Left renal pelvis (tissue), 4 donors: ENCODE measurements at regions not wholly inside any gene's neighbourhood (a gene's known extent, or its start where the extent isn't known, plus 50 kb on each side); places are given as distances from the start of the nearest gene placed in this dataset.
"Not testable (repeated sequence)": the region's sequence is repeated elsewhere in the genome, so short reads cannot be mapped to it uniquely, and the experiment has no call there.

Experiments
- DNase-seq, 4 donors: peaks; one replicate each; pipeline ENCODE4 v3.0.0-alpha.2; 2013; ENCODE audit warnings: low read depth in 4 of 4, low spot score in 3 of 4

DNA sequence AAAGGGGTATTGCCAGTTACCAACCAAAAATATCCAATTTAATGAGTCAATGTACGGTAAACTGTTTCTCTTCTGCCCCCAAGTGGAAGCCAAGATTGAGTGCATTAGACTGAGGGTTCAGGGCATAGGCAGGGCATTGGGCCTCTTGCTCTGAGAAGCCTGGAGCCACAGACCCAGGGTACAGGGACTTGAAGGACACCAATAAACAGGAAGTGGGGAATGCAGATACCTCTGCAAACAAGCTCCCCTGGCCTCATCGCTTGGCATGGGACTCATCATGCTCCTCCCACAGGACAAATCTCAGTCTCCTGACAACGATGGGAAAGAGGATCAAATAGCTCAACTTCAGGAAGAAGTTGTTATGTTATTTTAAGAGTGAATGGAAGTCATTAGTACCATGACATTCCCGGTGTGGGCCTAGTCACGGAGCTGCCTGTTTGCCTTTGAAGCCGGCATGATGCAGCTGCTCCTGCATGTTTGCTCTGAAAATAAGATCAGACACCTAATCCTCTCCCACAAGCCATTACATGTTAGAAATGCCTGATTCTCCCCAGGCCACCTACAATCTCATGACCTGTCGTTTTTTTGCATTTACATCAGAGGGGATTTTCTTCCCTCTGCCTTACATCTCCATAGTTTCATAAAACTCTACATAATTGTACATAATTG lies 224.2 kb downstream of the RCHY1 start:
- peak in 2 of 4 donors; percentile 12 to 39 for DNase-seq

DNA sequence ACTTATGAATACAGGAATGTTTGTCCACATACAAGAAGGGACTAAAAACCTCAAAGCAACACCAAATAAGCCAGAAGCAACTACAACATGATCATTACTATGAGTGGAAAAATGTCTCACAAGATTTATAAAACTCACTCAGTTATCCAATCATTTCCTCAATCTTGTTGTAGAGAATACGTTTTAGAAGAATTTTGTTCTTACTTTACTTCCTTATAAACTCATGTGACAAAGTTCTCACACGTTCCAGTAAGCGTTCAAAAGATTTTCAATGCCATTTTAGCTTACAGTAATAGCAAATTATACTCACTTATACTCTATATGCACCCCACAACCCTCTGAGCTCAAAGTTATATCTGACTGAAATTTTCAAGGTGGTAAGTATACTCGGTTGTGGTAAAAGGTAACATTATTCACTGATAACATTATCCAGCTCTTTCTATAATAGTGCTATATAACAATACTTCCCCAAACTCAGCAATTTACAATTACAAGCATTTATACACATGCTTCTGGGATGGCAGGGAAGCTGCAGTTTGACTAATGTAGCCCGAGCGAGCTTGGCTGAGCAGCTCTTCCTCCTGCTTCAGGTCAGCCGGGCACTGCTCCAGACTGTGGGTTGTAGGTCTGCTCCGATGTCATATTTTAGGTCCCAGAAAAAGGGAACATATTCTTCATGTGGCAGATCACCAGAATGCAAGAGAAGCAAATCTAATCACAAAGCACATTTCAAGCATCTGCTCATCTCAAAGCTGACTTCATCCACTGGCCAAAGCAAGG lies 226.3 kb downstream of the RCHY1 start:
- no peak for DNase-seq

DNA sequence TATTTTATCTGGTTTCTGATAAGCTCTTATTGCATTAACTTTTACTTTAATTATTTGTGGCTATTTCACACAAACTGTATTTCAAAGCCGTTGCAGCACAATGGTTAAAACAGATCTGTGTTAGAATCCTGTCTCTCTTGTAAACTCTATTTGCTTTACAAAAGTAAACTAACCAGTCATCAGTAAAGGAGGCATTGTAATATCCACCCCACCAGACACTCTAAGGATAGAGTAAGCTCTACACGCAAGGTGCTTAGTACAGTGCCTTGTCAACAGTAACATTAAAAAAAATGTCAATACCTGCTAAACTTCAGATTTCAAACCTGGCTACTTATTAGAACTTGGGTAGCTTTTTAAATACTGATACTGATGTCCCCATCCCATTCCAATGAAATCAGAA lies 228.4 kb downstream of the RCHY1 start:
- DNase-seq = no peak

DNA sequence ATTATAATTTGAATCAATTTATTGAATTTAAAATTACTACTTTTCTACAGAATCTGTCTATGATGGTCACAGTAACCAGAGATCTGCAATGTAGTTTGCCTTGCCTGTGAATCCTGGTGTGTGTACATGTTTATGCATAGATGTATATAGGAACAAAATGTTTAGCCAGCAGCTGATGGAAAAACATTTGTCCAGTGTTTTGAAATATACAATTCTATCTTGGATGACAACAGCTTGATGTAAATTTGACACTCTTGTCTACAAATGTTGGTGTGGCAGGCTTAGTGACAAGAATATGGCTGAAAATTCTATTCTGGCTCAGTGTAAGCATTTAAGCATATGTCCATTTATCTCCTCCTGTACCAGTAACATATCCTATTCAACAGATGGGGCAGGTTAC lies 229.4 kb downstream of the RCHY1 start:
- DNase-seq = no peak

DNA sequence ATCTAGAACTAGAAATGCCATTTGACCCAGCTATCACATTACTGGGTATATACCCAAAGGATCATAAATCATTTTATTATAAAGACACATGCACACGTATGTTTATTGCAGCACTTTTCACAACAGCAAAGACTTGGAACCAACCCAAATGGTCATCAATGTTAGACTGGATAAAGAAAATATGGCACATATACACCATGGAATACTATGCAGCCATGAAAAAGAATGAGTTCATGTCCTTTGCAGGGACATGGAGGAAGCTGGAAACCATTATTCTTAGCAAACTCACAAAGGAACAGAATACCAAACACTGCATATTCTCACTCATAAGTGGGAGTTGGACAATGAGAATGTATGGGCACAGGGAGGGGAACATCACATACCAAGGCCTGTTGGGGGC lies 233.7 kb downstream of the RCHY1 start:
- not testable (repeated sequence) for DNase-seq

DNA sequence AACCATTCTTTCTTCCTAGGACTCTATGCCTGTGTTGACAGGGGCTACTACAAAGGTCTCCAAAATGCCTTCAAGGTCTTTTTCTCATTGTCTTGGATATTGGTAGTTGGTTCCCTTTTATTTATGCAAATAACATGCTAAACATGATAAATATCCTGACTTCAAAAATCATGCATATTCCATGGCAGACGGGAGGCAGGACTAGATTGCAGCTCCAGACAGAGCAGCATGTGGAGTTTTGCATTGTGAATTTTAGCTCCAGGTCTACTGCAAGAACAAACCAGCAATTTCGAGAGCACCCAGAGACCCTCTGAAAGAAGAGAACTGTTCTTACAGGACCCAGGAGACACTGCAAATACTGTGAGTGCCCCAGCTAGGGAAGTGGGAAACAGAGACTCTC lies 254.9 kb downstream of the RCHY1 start:
- no peak for DNase-seq

DNA sequence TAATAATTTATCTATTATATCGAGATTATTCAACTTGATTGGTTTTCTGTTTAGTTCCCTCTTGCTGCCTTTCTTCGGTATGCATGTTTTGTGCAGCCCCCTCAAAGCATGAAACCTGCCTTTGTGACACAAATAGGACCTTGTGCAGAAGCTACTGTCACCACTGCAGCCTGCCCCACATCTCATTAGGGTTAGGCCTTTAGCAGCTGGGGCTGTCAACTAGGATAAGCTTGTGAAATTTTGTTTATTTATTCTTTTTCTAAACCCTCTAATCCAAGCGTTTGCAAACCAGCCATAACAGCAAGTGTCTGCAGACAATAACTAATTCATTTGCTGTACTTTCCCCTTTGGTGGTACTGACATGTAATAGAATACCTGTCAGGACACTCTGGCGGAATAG lies 258.9 kb downstream of the RCHY1 start:
- no peak for DNase-seq

DNA sequence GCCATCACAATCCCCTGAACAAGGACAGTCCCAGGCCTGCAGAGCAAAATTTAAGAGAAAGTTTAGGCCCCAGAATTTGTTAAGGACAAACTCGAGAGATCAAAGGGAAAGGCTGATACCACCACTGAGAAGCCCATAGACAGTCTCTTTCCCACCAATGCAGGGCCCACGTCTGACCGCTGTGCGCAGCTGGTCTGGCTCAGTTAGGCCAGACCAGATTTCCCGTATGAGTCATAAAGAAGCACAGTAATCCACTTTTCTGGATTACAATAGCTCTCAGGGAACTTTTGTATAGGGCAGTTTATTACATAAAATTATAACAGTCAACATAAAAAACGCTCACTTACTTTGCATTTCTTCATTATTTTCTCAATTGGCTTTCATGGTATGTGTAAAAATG lies 259.5 kb downstream of the RCHY1 start:
- DNase-seq = no peak

DNA sequence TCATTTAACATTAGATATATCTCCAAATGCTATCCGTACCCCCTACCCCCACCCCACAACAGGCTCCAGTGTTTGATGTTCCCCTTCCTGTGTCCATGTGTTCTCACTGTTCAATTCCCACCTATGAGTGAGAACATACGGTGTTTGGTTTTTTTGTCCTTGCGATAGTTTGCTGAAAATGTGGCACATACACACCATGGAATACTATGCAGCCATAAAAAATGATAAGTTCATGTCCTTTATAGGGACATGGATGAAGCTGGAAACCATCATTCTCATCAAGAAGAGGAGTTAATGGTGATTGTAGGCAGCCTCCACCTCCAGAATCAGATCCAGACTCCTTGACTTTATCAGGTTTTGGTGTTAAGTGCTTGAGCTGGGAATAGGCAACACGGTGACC lies 261.1 kb downstream of the RCHY1 start:
- not testable (repeated sequence) for DNase-seq

DNA sequence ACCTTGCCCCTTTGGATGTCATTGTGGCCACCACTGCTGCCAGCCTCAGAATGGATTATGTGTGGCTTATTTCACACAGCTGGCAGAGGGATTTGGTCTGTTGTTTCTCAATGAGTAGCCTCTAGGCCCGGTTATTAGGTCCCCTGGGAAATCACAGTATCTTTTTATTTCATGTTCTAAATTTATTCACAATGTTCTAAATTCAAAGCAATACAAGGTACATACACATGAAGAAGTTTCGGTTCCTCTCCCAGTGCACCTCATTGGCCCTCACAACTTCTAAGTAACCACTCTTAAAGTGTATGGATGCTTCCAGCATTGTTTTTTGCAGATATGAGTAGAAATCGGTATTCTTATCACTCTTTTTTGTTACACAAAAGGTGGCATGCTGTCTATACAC lies 262.7 kb downstream of the RCHY1 start:
- no peak for DNase-seq

DNA sequence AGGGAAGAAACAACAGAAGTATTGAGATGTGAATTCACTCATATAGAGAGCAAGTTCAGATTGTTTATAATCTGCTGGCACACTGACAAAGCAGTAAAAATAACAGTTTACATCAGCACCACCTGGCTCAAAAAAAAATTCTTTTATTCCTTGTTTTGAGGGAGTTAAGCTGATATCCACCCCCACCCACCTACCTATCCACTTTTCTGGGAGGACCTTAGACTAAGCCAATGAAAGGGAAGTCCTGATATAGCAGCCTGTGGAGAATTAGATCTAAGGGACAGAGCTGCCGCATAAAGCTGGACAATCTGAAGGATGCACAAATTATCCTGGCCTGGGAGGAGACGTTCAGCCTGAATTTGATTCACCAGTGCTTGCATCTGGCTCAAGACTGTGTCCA lies 264.5 kb downstream of the RCHY1 start:
- no peak for DNase-seq

DNA sequence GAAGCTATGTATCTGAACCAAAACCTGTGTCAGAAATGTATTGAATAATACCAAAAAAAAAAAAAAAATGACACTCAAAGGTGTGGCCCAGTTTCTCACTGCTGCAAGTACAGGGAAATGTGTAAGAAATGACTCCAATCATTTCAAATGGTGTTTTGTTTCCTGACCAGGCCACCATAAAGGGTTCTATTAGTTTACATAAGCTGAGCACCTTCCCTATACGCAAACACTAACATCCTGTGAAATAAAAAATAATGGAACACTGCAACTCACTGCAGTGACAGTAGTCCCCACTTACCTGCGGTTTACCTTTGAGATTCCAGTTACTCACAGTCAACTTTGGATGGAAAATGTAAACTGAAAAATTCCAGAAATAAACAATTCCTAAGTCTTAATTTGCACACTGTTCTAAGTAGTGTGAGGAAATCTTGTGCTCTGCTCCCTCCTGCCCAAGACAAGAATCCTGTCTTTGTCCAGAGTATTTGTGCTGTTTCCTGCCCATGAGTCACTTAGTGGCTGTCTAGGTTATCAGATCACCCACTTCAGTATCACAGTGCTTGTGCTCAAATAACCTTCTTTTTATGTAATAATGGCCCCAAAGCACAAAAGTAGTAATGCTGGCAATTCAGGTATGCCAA lies 265.3 kb downstream of the RCHY1 start:
- DNase-seq = no peak

DNA sequence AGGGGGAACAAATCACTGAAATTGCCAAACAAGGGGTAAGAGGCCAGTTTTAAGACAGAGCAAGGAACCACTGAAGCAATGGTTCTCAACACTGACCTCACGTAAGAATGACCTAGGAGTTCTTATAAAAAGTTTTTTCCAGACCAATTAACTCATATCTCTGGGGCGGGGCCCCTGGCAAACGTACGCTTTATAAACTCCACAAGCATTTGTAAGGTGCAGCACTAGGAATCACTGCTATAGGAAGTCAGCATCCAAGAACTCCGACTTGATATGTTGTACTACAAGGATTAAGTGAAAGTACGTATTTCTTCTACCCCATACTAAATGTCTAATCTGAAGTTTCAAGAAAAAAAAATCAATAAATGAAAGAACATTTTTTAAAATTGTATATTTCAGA lies 269.9 kb downstream of the RCHY1 start:
- no peak for DNase-seq

DNA sequence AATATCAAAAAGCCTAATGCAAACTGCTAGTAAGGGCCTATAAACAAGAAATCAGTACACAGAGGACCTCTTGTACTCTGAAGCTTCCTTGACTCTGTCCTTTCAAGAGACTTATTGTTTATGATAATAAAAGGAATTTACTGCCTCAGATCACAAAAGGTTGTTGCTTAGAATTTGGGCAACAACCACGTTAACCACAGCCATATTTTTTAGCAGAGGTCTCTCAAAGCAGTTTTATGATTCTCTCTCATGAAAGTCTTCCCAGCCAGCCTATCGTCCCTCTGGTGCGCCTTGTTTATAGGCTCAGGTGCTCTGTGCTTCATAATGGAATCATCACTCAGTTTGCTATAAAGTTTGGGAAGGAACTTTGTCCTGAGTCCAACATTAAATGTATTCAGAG lies 270.6 kb downstream of the RCHY1 start:
- DNase-seq = no peak

DNA sequence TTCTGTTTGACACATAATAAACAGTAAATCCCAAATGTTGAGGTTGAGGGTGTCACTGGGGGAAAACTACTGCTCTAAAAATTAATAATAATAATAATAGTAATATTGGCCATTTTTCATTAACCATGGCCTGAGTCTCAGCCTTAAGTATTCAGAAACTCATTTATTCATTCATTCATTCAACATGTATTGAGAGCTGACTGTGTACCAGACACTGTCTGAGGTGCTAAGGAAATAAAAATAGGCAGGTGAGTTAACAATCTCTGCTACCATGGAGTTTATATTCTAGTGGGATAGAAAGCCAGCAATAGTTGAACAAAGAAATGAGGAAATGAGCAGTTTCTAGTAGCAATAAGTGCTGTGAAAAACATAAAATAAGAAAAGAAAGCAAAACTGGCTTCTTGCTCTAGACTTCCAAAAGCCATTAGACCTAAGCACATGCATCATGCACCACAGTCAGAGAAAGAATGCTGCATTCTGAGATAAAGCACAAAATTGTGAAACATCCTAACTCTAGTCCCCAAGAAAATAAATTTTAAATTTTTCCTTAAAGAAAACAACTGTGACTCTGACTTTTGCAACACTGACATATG lies 278.7 kb downstream of the RCHY1 start:
- DNase-seq = no peak

DNA sequence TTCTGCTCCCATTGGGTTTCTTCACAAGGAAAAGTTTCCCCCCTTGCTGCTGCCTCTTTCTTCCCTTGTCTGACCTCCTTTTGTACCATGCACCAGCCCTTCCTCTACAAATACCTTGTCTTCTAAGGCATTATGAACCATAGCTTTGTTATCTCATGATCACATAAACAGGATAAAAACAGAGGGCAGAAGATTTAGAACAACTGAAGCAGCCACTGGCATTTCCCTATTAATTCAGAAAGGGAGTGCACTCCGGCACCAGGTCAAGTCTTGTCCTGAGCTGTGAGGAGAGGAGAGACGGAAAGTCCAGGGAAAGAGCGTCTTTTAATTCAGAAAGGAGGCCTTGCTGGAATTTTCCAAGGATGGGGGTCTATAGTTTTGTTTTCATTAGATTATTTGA lies 281.7 kb downstream of the RCHY1 start:
- no peak for DNase-seq

DNA sequence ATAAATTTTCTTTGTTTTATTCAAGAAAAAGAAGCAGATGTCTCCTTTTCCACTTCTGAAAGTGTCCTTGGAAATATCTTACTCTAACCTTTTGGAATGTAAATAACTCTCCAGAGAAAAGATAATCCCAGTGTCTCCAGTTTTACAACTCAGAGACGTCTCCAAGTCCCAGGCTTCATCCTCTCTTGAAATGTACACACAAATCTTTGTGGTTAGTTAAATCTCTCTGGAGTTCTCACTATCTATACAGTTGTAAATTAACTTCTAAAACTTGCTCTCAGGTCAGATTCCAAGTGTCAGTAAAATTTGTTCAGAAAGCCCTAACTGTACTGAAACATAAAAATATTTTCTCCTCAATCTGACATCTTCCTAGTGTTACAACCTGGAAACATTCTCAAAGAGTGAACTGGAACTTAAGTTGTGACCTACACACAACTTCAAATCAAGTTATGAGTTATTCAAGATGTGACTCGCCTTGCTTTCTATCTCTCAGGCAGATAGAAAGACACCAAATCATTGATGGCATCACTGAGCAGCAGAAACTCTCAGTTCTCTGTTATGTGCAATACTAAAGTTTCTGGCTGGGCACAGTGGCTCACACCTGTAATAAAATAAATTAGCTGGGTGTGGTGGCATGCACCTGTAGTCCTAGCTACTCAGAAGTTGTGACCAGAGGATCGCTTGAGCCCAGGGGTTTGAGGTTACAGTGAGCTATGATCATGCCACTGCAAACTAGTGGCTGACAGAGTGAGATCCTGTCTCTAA lies 284.2 kb downstream of the RCHY1 start:
- peak in 1 of 4 donors; percentile 7 for DNase-seq

DNA sequence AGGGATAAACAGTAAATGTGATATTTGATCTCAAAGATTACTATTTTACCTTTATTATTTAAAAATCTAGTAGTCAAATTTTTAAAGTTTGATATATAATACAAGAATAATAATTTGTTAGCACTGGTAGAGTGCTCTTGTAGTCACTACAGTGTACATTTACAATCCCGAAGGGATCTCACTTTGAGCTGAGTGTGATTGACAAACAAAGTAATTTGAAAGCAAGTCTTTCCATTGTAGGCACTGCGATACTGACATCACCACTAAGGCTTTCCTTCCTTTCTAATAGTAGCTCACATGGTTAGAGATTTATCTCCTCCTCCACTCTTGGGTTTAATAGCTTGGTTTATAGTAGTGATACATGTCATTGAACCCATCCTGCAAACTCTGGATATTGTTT lies 280.6 kb downstream of the PARM1 start:
- no peak for DNase-seq

DNA sequence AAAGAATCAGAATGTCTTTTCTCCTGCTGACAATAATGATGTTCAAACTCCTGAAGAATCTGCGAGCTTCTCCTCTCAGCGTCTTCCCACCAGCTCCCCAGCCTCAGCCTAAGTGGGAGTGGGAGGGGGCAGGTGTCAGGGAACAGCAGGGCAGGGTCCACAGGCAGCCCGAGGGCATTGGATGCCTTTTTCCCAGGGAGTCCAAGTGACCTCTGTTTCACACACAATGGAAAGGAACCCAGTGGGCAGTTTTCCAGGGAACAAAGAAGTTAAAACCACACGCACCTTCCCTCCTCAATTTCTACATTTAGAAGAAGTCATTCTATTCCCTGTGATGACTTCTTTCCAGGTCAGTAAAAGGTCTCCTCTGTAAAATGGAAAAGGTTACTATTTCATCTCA lies 278.5 kb downstream of the PARM1 start:
- DNase-seq = no peak

DNA sequence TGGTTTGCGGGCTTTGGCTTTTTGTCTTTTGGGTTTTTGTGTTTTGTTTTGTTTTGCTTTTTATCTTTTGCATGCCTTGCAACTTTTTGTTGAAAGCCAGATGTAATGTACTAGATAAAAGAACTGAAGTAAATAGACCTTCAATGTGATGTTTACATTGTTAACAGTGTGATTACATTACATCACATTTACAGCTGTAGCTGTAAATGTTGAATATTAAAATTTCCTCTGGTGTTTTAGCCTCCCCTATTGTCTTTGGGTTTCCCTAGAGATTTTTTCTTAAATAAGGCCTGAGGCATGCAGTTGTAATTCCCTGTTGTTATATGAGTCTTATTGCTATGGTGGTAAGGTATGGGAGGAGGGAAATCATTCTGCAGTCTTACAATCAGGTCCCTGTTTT lies 275.0 kb downstream of the PARM1 start:
- no peak for DNase-seq

DNA sequence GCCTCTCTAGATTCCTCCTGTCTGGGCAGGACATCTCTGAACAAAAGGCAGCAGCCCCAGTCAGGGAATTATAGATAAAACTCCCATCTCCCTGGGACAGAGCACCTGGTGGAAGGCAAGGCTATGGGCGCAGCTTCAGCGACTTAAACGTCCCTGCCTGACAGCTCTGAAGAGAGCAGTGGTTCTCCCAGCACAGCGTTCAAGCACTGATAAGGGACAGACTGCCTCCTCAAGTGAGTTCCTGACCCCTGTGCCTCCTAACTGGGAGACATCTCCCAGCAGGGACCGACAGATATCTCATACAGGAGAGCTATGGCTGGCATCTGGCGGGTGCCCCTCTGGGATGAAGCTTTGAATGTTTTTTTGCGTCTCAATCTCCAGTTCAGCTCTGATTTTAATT lies 262.2 kb downstream of the PARM1 start:
- no peak for DNase-seq
